GM19395 (cell line): ENCODE measurements at regions not wholly inside any gene's neighbourhood (a gene's known extent, or its start where the extent isn't known, plus 50 kb on each side); places are given as distances from the start of the nearest gene placed in this dataset.
"Not testable (repeated sequence)": the region's sequence is repeated elsewhere in the genome, so short reads cannot be mapped to it uniquely, and the experiment has no call there.

Source experiments
- ATAC-seq: cut with Tn5 transposase; IDR thresholded peaks from one replicate; pipeline ENCODE4 v1.9.1; 2021; ENCODE audit warnings: mild to moderate bottlenecking, moderate library complexity; ENCODE audit not compliant: unreplicated experiment

DNA sequence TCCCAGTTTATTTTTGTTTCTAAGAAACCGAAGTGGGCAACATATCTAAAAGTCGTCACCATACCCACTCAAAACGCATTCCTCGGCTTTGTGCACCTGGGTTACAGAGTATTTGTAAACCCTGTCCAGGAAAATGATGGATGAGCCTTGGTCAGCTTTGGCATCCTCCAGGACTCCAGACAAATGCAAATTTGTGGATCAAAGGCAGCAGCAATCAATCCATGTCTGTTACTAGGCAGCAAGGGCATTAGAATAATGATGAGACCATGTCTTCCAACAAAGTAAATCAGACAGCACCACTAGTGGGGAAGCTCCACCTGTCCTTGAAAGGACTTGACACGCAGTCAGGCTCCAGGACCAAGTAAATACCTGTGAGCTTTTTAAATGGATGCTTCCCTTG lies 672.6 kb upstream of the GYPC start:
- no peak for ATAC-seq

DNA sequence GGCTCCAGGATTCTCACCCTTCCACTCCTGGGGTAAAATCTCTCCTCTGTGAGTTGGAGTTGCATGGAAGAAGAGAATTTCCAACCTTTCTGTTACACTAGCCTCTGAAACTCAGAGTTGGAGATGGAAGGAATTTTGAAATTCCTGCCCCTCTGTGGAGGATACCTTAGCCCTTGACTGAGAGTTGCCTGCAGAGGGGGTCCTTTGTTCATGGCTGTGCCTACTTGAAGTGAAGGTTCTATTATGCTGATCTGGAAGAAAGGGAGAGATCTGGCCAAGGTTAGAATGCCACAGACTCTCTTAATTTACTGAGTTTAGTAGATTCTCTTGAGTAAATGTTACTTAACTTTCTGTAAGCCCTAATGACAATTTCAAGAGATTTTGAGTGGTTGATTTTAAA lies 626.6 kb upstream of the GYPC start:
- no peak for ATAC-seq

DNA sequence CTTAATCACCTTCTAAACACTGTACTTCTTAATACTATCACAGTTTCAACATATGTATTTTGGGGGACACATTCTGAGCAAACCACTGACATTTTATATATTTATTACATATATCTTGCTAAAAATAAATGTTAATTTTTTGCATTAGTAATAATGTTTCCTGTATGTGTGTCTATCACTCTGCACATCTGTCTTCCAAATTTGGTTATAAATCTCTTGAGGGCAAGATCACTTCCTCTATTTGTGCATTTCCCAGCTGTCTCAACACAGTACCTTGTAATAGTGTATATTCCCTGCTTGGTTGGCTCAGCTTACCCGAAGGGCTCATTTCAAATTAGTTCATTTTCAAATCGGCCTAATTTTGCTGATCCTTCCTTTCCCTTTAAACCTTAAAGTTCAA lies 617.1 kb upstream of the GYPC start:
- no peak for ATAC-seq

DNA sequence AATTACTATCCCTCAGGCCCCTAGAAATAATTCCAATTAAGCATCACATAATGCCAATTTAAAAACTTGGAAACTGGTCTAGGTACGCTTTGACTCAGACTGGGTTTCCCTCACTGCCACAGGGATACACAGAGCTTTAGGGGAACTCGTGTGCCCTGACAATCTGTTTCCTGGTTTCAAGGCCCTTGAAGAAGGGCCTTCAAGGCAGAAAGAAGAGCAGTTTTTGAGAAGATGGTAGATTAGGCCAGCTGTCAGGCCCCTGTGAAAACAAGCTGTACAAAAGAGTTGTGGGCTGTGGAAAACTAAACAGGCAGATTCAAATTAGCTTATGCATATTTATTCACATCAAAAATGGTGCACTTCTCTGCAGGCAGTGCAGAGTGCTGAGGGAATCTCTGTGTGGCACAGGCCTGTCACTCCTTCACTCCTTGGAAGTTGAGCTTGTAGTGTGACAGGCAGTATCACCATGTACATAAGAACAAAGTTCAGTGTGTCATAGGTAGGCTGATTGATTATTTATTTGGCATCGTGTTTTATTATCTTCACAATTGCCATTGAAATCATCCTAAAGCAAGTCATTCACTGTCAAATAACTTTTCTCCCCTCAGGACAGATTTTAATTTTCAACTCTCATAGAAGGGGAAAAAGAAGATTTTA lies 614.4 kb upstream of the GYPC start:
- no peak for ATAC-seq

DNA sequence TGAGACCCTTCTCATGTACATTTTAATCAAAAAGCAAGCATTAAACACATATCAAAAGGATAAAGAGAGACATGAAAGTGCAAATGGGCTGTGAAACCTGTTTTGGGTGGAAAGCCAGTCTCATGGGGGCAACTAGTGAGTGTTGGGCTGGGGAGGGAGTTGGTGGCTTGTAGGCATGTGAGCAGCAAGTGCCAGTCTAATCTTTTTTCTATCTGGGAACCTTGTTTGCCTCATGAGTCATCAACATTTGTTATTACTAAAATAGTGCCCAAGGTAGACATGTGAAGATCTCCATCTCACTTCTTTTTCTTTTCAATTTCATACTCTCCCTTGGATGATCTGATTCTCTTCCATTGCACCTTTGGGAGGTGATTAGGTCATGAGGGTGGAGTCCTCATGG lies 613.9 kb upstream of the GYPC start:
- ATAC-seq = no peak

DNA sequence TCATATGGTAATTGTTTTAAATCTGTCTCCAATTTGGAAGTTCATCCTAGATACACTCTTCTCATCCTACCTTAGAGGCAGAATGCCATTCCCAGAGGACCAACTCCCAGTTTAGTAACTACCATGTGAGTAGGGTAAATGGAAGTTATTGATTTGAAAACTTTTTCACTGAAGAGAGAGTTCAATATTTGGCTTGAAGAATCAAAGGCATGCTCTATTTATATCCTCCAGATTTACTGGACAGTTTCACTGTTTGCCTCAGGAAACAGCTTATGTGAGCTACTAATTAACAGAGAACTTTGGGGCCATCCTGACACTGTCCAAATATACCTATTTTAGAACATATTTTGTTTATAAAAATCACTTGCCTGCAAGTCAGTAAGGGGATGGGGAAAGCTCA lies 607.2 kb upstream of the GYPC start:
- ATAC-seq = no peak

DNA sequence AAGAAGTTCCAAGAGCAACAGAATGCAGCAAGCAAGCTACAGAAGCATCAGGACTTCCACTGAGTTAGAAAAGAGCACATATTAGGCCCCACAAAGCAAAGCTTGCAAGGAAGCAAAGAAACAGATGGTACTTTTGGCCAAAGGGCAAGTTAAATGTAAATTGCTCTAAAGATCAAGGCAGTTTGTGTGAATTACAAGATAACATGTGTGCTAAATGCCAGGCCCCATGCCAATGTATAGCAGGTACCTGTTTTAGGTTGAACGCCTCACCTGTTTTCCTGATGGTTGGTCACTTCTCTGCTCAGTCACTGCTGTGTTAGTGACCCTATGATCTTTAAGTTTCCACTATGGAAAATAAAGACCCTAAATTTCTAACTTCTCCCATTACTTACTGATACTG lies 606.5 kb upstream of the GYPC start:
- no peak for ATAC-seq

DNA sequence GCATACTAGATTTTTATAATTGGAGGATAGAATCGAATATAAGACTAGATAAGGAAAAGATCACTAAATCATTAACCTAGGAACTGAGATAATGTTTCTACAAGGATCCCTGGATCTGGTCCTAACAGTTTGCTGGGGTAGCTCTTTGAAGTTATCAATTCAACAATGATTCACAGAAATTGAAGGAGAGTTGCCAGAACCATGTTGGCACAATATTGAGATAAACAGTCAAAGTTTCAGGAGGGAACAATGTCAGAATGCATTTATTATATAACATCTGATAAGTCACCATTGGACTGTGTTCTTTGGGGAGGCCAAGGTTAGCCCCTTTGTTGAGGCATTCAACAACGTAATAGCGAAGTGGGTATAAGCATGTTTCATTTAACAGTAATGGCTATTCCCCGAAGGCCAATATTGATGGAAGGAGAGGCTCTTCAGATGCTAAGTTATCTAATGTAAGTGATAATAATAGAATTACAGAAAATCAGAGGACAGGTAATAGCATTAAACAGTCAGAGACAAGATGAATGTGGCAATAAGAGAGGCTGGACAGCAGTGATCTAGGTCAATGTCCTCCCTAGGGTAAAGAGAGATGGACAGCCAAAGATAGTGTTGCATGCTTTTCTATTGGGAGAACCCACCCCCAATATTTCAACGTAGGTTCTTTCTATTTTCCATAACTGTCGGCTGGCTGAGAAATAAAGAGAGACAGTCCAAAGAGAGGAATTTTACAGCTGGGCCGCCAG lies 604.8 kb upstream of the GYPC start:
- ATAC-seq = no peak

DNA sequence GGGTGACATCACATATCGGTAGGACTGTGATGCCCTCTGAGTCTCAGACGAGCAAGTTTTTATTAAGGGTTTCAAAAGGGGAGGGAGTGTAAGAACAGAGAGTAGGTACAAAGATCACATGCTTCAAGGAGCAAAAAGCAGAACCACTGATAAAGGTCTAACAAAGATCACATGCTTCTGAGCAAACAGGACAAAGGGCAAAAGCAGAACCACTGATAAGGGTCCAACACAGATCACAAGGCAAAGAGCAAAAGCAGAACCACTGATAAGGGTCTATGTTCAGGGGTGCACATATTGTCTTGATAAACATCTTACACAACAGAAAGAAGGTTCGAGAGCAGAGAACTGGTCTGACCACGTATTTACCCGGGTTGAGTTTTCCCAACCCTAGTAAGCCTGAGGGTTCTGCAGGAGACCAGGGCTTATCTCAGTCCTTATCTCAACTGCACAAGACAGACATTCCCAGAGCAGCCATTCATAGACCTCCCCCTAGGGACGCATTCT lies 604.2 kb upstream of the GYPC start:
- ATAC-seq = not testable (repeated sequence)

DNA sequence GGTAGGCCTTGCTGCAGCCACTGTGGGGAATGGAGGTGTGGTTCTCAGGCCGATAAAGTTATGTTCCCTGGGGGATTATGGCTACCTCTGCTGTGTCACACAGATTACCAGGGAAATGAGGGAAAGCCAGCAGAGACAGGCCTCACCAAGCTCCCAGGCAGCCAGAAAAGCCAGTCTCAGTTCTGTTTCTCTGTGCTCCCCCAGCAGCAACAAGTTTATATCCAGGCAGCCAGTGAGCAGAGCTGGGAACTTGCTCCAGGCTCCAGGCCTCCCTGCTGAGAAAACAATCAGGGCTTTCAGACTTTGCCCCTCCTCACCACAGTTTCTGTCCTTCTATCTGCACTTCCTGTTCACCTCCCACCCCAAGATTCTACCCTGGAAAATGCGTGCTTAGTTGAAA lies 596.6 kb upstream of the GYPC start:
- no peak for ATAC-seq

DNA sequence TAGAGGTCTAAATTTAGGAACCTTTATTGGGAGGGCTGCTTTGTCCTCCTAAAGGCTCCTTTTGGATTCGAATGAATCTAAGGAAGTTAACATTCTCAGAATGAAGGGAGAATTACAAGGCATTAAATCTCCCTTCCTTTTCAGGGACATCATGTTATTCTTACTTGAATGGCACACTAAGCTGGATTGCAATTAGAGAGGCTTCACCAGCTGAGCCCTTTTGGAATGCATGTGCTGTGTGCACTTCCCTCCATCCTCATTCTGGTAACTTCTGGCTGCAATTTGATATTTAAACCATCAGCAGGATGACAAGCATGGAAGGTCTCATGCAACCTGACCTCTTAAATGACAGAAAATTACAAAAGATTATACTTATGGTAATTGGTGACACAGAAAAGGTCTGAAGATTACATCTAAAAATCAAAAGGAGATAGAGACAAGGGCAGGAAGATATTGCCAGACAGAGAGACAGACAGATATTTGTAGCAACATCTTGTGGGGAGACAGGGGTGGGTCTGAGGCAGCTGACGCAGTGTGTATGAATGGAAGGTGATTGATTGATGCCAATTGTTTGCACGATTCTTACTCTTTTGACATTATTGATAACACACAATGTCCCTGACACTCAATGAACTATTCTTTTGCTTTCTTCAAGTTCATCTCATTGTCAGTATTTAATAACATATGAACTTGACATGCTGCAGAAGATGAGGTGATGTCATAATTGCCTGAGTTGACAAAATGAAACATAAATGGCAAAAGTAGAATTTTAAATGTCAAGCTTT lies 570.8 kb upstream of the GYPC start:
- no peak for ATAC-seq

DNA sequence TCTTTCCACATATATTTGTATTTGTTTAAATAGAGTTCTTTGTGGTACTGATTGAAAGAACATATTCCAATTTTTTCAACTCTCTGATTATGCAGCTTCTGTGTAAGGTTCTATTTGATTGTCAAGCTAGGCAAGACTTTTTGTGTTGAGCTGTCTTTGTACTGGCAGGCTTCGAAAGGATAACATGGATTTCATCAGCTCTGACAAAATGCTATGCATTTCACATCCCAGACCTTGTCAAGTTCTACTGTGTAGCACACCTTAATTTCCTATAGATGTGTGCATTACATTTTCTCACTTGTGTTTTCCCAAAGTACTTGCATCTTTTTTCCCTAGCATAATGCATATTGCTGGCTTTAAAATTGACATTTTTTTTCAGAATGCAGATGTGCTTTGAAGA lies 555.0 kb upstream of the GYPC start:
- no peak for ATAC-seq

DNA sequence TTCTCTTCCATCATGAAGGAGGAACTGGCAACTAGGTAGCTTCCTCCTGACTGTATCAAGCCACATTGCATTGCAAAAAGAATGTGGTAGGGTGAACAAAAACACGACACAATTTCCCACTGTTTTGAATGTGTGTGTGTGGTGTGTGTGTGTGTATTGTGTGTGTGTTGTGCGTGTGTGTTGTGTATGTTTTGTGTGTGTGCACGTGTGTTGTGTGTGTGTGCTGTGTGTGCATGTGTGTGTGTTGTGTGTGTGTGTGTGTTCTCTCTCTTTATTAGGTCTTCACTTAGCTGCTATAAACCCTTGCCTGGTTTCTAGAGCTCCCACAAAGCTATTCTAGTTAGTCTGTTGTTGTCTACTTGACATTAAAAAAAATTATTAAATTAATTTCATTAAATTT lies 550.0 kb upstream of the GYPC start:
- no peak for ATAC-seq

DNA sequence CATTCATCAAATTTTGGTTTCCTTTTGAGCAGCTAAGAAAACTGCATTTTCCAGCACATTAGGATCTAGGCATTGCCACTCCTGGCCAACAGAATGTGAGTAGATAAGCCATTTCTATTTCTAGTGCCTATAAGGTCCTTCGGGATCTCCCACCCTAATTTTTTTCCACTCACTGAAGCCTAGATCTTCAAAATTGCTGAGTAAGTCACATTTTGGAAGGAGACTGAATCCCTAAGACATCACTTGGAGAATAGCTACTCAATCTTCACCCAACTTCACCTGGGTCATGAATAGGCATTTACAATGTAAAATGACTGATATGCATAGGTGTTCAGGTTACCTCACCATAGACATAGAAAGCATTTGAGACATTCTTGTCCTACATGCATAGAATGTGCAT lies 548.1 kb upstream of the GYPC start:
- ATAC-seq = no peak

DNA sequence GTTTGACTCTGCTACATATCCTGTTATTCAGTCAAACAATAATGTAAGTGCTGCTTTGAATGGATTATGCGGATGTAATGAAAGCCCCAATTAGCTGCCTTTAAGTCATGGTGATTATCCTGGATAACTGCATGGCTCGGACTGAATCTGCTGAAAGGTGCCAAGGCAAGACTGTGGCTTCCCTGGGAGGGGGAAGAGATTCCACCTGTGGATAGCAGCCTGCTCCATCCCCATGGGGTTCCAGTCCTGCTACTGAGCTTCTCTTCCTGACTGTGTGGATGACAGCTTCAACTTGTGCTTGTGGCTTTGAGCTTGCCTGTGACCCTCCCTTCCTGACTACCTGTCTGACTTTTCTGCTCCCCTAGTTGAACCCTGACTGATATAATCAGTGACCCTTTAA lies 540.0 kb upstream of the GYPC start:
- ATAC-seq = no peak

DNA sequence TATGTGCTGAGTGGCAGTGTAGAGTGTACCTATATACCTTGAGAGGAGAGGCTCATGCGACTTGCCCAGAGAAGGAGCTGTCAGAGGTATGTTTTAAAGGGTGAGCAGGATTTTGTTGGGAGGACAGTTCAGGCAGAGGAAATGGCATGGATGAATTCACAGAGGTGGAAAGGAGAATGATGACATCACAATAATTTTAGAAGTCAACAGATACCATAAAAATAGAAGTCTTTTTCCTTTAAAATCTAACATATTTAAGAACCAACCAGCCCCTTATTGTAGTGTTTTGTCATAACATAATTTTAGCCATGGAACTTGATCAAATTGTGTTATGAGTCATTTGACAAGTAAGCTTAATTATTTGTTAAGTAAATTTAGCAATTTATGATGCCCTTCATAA lies 538.1 kb upstream of the GYPC start:
- no peak for ATAC-seq

DNA sequence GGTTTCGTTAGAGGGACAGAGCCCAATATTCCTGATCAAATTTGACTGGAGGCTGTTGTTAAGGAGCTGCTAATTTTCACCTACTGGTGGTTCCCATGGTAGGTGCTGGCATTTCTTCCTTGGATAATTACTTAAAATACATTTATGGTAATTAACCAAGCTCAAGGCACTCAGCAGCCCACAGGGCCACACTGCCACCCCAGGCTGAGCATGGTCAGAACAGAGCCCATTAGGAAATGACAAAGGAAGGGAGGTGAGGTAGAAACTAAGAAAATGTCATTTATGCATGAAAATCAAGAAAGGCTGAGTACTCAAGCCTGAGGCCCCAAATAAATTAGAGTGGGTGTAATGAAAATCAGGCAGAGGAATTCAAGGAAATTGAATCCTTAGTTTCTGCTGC lies 510.2 kb upstream of the GYPC start:
- no peak for ATAC-seq

DNA sequence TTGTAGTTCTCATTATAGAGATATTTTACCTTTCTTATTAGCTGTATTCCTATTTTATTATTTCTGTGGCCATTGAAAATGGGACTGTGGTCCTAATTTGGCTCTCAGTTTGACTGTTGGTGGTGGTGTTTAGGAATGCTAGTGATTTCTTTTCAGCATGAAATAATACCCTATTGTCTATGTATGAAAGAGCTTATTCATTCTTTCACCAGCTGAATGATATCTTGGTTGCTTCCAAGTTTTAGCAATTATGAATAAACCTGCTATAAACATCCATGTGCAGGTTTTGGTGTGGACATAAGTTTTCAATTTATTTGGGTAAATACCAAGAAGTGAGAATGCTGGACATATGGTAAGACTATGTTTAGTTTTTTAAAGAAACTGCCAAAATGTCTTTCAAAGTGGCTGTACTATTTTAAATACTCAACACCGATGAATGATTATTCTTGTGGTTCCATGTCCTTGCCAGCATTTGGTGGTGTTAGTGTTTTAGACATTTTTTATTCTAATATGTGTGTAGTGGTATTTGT lies 501.6 kb upstream of the GYPC start:
- ATAC-seq = no peak

DNA sequence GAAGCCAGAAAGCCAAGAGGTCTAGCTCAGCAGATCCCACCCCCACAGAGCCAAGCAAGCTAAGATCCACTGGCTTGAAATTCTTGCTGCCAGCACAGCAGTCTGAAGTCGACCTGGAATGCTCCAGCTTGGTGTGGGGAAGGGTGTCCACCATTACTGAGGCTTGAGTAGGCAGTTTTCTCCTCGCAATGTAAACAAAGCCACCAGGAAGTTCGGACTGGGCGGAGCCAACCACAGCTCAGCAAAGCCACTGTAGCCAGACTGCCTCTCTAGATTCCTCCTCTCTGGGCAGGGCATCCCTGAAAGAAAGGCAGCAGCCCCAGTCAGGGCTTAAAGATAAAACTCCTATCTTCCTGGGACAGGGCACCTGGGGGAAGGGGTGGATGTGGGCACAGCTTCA lies 495.0 kb upstream of the GYPC start:
- not testable (repeated sequence) for ATAC-seq

DNA sequence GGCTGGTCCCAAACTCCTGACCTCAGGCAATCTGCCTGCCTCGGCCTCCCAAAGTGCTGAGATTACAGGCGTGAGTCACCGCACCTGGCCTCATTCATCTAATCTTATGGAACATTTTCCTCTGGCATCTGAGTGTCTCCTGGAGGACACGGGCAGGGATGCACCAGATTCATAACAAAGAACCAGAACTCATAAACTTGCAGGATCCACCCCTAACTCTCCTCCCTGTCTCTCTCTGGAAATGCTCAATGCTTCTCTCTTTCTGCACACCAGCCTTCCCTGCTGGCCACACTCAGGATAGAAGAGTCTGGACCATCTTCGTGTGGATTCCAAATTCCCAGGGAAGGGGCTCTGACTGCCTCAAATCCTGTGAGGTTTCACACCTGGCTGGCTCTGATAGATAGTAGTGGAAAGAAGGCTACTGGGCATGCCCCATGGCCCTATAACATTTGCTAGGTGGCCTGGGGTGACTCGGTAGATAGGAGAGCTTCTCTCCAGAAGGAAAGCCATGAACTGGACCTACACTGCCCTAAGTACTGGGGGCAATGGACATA lies 483.2 kb upstream of the GYPC start:
- ATAC-seq = no peak

DNA sequence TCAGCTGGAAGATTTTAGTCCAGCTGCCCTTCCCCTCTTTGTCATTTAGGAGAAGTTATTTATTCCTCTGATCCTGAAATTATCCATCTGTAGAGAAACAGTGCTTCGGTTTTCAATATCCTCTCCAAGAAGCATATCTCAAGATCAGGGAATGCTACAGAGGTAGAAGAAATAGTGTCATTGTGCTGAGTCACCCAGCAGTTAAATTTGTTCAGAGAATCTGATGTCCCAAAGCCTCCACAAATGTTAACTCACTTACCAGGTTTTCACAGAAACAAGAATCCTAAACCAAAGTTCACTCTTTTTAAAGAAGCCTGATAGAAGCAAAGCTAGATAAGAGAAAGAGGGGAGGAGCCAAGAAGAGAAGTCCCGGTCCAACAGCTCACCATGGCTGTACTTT lies 480.7 kb upstream of the GYPC start:
- no peak for ATAC-seq
